ENCODE measurements at regions not wholly inside any gene's neighbourhood (a gene's known extent, or its start where the extent isn't known, plus 50 kb on each side); places are given as distances from the start of the nearest gene placed in this dataset.

GRCh38 chr2:133919285-133919684, 334.6 kb upstream of the MGAT5 start:
- TF ChIP-seq CTCF (IDR thresholded peaks at IDR 0.05), result no peak
- TF ChIP-seq POLR2A (IDR thresholded peaks at IDR 0.05), result no peak
